HG03575 (cell line): ENCODE measurements at regions not wholly inside any gene's neighbourhood (a gene's known extent, or its start where the extent isn't known, plus 50 kb on each side); places are given as distances from the start of the nearest gene placed in this dataset.

ENCODE experiments used
- ATAC-seq: cut with Tn5 transposase; IDR thresholded peaks from one replicate; pipeline ENCODE4 v1.9.1; 2021; ENCODE audit not compliant: unreplicated experiment, insufficient number of reproducible peaks, low FRiP score; ENCODE audit errors: extremely low read depth

DNA sequence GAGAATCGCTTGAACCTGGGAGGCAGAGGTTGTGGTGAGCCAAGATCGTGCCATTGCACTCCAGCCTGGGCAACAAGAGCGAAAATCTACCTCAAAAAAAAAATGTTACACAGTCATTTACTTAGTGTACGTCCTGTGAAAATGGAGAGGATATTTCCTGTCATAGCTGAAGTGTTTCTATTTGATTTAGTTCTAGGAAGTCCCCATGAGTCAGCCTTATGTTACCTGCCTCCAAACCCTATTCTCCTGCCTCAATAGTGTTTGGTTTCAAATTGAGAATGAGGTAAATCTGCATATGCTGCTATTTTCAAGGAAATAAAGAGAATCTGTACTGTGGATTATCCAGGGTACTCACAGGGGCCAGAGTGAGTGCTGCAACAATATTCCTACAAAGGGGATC is 1284.5 kb upstream of the AUTS2 start:
- no peak for ATAC-seq

DNA sequence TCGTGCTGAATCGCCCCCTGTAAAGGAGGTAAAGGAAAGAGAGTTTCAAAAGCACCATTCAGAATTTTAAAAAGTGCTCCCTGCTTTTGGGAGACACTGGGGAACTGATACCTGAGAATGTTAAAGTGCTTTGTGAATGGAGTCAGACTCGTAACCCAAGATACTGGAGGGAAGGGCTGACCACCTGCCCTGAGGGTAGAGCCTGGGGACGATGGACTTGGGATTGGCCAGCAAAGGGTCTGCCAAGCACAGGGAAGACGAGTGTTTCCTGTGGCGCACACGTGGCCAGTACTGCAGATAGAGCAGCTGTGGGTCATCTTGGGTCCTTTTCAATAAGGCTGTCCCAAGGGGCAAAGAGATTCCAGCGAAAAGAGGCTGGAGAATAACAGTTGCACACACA is 1284.1 kb upstream of the AUTS2 start:
- ATAC-seq: no peak

GRCh38 chr7:68317476-68317875 is 1280.8 kb upstream of the AUTS2 start:
- ATAC-seq: no peak

- no peak for ATAC-seq
Observed at GRCh38 chr7:68319061-68319460, 1279.2 kb upstream of the AUTS2 start.

DNA sequence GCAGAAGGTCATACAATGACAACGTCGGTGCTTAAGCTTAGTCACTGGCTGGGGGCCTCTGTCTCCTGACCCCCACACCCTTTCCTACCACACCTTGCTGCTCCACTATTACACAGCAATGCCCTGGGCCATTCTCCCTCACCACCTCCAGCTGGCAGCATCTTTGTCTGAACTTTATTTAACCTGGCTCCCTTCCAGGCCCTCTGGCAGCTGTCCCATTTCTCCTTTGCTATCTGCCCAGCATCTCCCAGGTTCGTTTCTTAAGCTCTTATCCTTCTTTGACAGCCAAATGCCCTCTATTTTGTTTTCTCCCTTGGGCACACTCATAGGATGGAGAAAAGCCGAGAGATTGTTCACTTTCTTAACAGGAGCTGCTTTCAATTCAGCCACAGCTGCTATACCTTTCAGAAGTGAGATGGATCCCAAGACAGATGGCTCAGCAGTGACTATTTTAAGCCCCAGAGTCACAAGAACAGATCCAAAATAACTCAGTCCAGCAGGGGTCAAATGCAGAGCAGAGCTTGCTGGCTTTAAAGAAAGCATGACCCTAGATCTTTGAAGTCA is 1277.1 kb upstream of the AUTS2 start:
- no peak for ATAC-seq

DNA sequence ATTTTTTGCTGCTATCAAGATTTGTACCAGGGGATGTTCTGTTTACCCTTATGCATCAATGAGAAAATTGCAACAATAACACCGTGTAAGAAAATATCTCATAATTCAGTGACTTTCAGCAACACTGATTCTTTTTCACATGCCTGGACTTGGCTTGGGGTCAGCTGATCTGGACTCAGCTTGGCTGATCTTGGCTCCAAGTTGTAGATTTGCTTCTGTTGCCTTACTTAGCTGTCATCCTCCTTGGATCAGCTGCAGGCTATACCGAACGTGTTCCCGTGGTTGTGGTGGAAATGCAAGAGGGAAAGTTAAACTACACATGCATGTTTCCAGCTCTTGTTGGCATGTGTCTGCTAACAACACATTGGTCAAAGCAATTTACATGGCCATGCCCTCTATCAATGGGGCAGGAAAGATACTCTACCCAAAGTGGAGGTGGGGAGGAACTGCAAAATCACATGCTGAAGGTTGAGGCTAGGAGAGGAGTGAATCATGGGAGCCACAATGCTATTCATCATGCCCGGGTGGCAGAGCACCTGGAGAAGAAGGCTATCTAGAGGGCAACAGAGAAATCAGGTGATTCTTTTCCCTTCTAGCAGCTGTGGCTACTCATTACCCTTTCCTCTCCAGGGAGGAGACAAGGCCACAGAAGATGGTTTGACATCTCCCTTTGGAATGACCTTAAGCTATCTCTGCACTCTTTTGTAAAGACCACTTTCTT is 1276.3 kb upstream of the AUTS2 start:
- ATAC-seq: no peak

DNA sequence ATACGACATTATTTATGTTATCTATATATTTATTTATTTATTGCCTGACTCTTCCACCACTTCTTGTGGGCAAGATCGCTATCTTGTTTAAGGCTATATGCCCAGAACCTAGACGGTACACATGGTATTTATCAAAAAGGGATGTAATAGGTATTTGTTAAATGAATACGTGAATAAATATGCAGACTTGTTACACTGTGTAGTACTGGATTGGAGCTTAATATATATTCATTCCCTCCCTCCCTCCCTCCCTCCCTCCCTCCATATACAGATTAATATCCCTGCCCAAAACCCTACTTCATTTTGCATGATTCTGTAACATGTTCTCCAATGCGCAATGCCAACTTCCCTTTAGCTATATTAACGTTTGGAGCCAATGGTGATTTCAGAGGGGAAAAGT is 1273.7 kb upstream of the AUTS2 start:
- ATAC-seq: no peak

- no peak for ATAC-seq
Observed at GRCh38 chr7:68334216-68334615, 1264.1 kb upstream of the AUTS2 start.

DNA sequence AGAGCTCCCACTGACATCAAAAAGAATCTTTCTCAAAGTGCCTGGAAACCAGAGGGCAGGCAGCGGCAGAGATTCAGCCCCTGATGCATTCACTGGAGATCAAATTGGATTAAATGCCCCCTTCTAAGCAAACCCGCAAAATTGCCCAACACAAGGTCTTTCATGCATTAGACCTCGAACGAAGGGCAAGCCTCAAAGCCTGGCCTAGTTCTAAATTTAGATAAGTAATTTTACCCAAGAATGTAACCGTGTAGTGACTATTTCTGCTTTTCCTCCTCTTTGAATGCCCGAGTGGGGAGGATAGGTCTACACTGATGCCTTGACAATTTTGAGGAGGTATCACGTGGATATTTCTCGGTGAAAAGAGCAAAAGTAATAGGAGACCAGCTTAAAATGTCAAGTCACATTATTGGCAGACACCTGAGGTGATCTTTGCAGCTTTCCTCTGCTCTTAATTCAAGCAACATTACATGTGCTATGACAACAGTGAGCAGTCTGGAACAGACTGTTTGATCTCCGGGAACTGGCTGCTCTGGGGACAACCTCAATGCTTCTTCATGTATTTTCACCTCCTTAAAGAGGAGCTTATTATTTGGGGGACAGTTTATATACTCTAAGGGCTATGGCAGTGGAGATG is 1263.5 kb upstream of the AUTS2 start:
- ATAC-seq: no peak

GRCh38 chr7:68336594-68336993 is 1261.7 kb upstream of the AUTS2 start:
- ATAC-seq: no peak

DNA sequence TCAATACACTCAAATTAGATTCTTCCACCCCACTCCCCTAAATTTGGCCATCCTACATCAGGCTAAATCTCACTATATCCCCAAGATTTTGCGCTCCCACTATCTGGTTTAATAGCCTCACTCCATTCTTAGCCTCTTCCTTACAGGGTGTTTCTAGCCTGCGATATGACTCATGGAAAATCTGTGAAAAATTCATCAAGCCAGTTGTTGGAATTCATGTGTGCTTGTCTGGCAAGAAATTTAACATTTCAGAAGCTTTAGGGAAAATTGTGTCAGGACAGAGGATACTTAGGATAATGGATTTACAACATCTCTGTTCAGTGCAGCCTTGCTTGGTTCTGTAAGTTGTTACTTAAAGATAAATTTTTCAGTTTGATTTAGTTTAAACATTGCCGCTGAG is 1249.9 kb upstream of the AUTS2 start:
- ATAC-seq: no peak

DNA sequence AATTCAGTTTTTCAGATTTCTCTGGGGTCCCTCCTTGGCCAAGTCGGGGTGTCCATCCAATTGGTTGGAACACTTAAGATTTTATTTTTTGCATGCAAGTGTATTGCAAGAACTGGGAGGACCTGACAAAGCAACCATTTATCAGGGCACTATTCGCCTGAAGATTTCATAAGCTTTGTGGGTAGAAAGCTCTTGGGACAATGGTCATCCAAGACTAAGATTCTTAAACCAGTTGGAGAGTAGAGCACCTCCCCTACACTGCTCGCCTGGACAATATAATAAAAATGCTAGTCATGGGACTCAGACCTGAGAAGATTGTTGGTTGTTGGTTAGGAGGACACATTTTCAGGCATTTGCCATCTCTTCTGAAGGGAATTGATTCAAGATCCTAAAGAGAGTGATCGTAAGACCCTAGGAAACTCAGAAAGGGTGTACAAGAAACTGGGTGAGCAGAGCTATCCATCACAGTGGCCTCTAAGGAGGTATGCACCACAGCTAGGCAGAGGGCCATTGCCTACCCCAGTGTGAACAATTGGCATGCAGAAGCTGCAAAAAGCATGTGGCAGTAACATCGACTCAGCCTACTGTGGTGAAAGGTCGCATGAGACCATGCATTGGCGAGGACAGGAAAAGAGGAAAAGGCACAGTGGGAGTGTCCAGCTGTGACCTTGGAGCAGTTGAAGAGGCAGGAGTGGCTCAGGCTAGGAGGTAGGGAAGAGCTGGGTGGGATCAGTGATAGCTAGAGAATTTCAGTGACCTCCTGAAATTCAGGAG is 1235.3 kb upstream of the AUTS2 start:
- no peak for ATAC-seq

GRCh38 chr7:68364886-68365625 is 1233.2 kb upstream of the AUTS2 start:
- ATAC-seq: no peak

DNA sequence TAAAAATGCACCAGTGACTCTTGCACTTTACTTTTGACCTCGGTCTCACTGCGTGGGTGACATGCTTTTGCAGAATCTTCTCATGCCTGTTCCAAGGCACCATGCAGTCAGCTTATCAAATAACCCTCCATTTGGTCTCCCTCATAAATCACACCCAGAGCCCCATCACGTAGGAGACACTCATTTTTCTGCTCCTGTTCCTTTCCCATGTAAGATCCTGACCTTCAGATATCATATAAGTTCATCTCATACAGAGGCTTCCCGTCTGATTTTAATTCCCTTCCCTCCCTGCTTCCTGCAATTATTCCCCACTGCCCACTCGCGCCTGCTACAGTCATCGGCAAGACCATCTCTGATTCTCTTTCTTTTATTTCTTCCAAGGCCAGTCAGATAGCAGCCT is 1226.3 kb upstream of the AUTS2 start:
- no peak for ATAC-seq

- no peak for ATAC-seq
Observed at GRCh38 chr7:68376131-68376661, 1222.1 kb upstream of the AUTS2 start.

DNA sequence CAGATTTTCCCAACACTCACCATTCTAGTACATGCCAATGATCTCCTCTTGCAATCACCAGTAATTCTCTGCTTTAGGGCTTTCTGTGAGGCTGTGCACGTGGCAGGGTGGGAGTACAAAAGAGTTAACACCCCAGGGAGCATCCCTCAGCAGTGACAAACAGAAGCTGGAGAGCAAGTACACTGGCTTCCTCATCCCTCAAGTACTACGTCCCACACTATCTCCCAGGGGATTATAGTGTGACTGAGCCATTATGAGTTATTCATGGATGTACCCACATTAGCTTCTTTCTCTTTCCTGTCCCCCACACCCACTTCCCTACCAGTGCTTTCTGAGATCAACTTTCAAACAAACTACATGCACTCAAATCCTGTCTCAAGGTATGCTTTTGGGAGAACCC is 1216.5 kb upstream of the AUTS2 start:
- ATAC-seq: no peak

DNA sequence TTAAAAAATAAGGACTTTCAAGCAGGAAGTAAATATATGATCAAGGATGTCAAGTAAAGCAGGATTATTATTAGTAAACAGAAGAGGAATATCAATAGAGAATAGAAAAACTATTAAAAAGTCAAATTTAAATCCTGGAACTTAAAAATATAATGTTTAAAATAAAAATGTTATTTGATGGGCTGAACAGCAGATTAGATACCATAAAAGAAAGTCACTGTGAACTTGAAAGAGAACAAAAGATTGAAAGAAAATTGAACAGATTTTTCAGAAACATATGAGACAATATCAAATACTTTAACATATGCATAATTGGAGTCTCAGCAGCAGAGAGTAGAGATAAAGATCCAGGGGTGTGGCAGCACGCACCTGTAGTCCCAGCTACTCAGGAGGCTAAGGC is 1213.7 kb upstream of the AUTS2 start:
- ATAC-seq: no peak

DNA sequence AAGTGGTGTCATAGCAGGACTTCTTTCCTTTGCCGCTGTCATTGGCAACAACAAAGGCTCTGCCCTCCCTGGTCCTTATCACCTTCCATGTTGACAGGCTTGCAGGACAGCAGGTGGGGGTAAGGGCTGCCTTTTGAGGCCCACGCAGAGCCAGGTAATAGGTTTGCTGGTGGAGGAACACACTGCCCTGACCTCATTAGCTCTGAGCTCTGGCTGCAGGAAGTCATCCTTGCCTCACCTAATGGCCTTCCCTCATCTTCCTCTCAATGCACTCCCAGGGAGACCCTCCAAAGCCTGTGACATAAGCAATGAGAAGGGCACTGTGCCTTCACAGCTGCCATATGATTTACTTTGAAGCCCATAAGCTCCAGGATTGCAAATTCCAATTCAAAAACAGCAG is 1205.2 kb upstream of the AUTS2 start:
- ATAC-seq: no peak

GRCh38 chr7:68394131-68394530 is 1204.1 kb upstream of the AUTS2 start:
- ATAC-seq: no peak
